ENCODE measurements at regions not wholly inside any gene's neighbourhood (a gene's known extent, or its start where the extent isn't known, plus 50 kb on each side); places are given as distances from the start of the nearest gene placed in this dataset.

GRCh38 chr10:33101392-33101787, 143.4 kb upstream of the ITGB1 start:
- Histone ChIP-seq H3K4me3 (ENCODE audit: insufficient read length, low read depth) (no peak overlapping the region), H3K27me3 (ENCODE audit: insufficient read depth, insufficient read length) (no peaks in the 10 kb centered on the region), H3K9ac (ENCODE audit: insufficient read length, low read depth) (no peak overlapping the region), H3K9me3 (ENCODE audit: insufficient read depth, low read length) (no peaks in the 10 kb centered on the region), H3K36me3 (ENCODE audit: insufficient read depth, insufficient read length, low read length) (no peaks in the 10 kb centered on the region), H3K4me1 (ENCODE audit: insufficient read depth, insufficient read length) (no peaks in the 10 kb centered on the region)
- no peak for TF ChIP-seq ZNF274 (IDR thresholded peaks at IDR 0.05; ENCODE audit: low read depth, low read length)
- TF ChIP-seq YY1 (IDR thresholded peaks at IDR 0.05; ENCODE audit: insufficient read depth, insufficient read length), result no peak
- TF ChIP-seq SUZ12 (IDR thresholded peaks at IDR 0.05; ENCODE audit: extremely low read depth, insufficient read depth, insufficient read length), result no peak
- DNase-seq (ENCODE audit: low read depth, low spot score), result no peak

- Histone ChIP-seq H3K4me3 (ENCODE audit: insufficient read length, low read depth) (no peak overlapping the region), H3K27me3 (ENCODE audit: insufficient read depth, insufficient read length) (no peaks in the 10 kb centered on the region), H3K9ac (ENCODE audit: insufficient read length, low read depth) (no peak overlapping the region), H3K9me3 (ENCODE audit: insufficient read depth, low read length) (no peaks in the 10 kb centered on the region), H3K4me1 (ENCODE audit: insufficient read depth, insufficient read length) (no peaks in the 10 kb centered on the region), H3K36me3 (ENCODE audit: insufficient read depth, insufficient read length, low read length) (no peaks in the 10 kb centered on the region)
- no peak for DNase-seq (ENCODE audit: low read depth, low spot score)
- no peak for TF ChIP-seq SUZ12 (IDR thresholded peaks at IDR 0.05; ENCODE audit: extremely low read depth, insufficient read depth, insufficient read length)
- no peak for TF ChIP-seq ZNF274 (IDR thresholded peaks at IDR 0.05; ENCODE audit: low read depth, low read length)
- TF ChIP-seq YY1 (IDR thresholded peaks at IDR 0.05; ENCODE audit: insufficient read depth, insufficient read length), result no peak
Observed at GRCh38 chr10:33100781-33101391, 142.9 kb upstream of the ITGB1 start.

GRCh38 chr10:33099748-33100147, 141.7 kb upstream of the ITGB1 start:
- Histone ChIP-seq H3K27me3 (ENCODE audit: insufficient read depth, insufficient read length) (no peaks in the 10 kb centered on the region), H3K9me3 (ENCODE audit: insufficient read depth, low read length) (peaks cover 6% of the 10 kb centered on the region; the same call in 1 of the 2 replicates), H3K4me1 (ENCODE audit: insufficient read depth, insufficient read length) (no peaks in the 10 kb centered on the region), H3K9ac (ENCODE audit: insufficient read length, low read depth) (no peak overlapping the region), H3K36me3 (ENCODE audit: insufficient read depth, insufficient read length, low read length) (no peaks in the 10 kb centered on the region), H3K4me3 (ENCODE audit: insufficient read length, low read depth) (no peak overlapping the region)
- DNase-seq (ENCODE audit: low read depth, low spot score), result no peak
- TF ChIP-seq ZNF274 (IDR thresholded peaks at IDR 0.05; ENCODE audit: low read depth, low read length), result no peak
- no peak for TF ChIP-seq YY1 (IDR thresholded peaks at IDR 0.05; ENCODE audit: insufficient read depth, insufficient read length)
- TF ChIP-seq SUZ12 (IDR thresholded peaks at IDR 0.05; ENCODE audit: extremely low read depth, insufficient read depth, insufficient read length), result no peak

- DNase-seq (ENCODE audit: low read depth, low spot score), result no peak
- no peaks in the 10 kb centered on the region for H3K4me1 ChIP-seq (ENCODE audit: insufficient read depth, insufficient read length)
- no peak overlapping the region for H3K4me3 ChIP-seq (ENCODE audit: insufficient read length, low read depth)
Observed at GRCh38 chr10:33098951-33099663, 141.1 kb upstream of the ITGB1 start.

GRCh38 chr10:33095867-33096815, 138.1 kb upstream of the ITGB1 start:
- Histone ChIP-seq H3K36me3 (ENCODE audit: insufficient read depth, insufficient read length, low read length) (no peaks in the 10 kb centered on the region), H3K4me1 (ENCODE audit: insufficient read depth, insufficient read length) (no peaks in the 10 kb centered on the region), H3K4me3 (ENCODE audit: insufficient read length, low read depth) (no peak overlapping the region), H3K9ac (ENCODE audit: insufficient read length, low read depth) (no peak overlapping the region), H3K27me3 (ENCODE audit: insufficient read depth, insufficient read length) (no peaks in the 10 kb centered on the region), H3K9me3 (ENCODE audit: insufficient read depth, low read length) (peaks cover 14% of the 10 kb centered on the region; the same call in 1 of the 2 replicates)
- TF ChIP-seq YY1 (IDR thresholded peaks at IDR 0.05; ENCODE audit: insufficient read depth, insufficient read length), result no peak
- no peak for TF ChIP-seq SUZ12 (IDR thresholded peaks at IDR 0.05; ENCODE audit: extremely low read depth, insufficient read depth, insufficient read length)
- TF ChIP-seq ZNF274 (IDR thresholded peaks at IDR 0.05; ENCODE audit: low read depth, low read length), result no peak
- no peak for DNase-seq (ENCODE audit: low read depth, low spot score)

More at GRCh38 chr10:33098951-33099663, 141.1 kb upstream of the ITGB1 start:
- no peaks in the 10 kb centered on the region for H3K27me3 ChIP-seq (ENCODE audit: insufficient read depth, insufficient read length)
- TF ChIP-seq YY1 (IDR thresholded peaks at IDR 0.05; ENCODE audit: insufficient read depth, insufficient read length) (no peak), SUZ12 (IDR thresholded peaks at IDR 0.05; ENCODE audit: extremely low read depth, insufficient read depth, insufficient read length) (no peak), ZNF274 (IDR thresholded peaks at IDR 0.05; ENCODE audit: low read depth, low read length) (no peak)
- no peak overlapping the region for H3K9ac ChIP-seq (ENCODE audit: insufficient read length, low read depth)
- H3K9me3 ChIP-seq (ENCODE audit: insufficient read depth, low read length), result peaks cover 12% of the 10 kb centered on the region; the same call in 1 of the 2 replicates
- H3K36me3 ChIP-seq (ENCODE audit: insufficient read depth, insufficient read length, low read length), result no peaks in the 10 kb centered on the region

GRCh38 chr10:33094263-33095051, 136.4 kb upstream of the ITGB1 start:
- H3K4me3 ChIP-seq (ENCODE audit: insufficient read length, low read depth), result no peak overlapping the region
- no peaks in the 10 kb centered on the region for H3K27me3 ChIP-seq (ENCODE audit: insufficient read depth, insufficient read length)
- H3K4me1 ChIP-seq (ENCODE audit: insufficient read depth, insufficient read length), result no peaks in the 10 kb centered on the region
- DNase-seq (ENCODE audit: low read depth, low spot score), result no peak
- H3K9ac ChIP-seq (ENCODE audit: insufficient read length, low read depth), result no peak overlapping the region
- no peaks in the 10 kb centered on the region for H3K36me3 ChIP-seq (ENCODE audit: insufficient read depth, insufficient read length, low read length)
- TF ChIP-seq SUZ12 (IDR thresholded peaks at IDR 0.05; ENCODE audit: extremely low read depth, insufficient read depth, insufficient read length) (no peak), YY1 (IDR thresholded peaks at IDR 0.05; ENCODE audit: insufficient read depth, insufficient read length) (no peak), ZNF274 (IDR thresholded peaks at IDR 0.05; ENCODE audit: low read depth, low read length) (no peak)
- H3K9me3 ChIP-seq (ENCODE audit: insufficient read depth, low read length), result peaks cover 14% of the 10 kb centered on the region; the same call in 1 of the 2 replicates

Measured in NT2/D1 (cell line).